A673 (cell line): ENCODE measurements at regions not wholly inside any gene's neighbourhood (a gene's known extent, or its start where the extent isn't known, plus 50 kb on each side); places are given as distances from the start of the nearest gene placed in this dataset.

Source experiments
- BruUV-seq: library from RNA; stranded (reverse); fragments of 400-500 nt; replicated peaks from 2 replicates; lab custom pipeline; 2021; lab: Mats Ljungman, UMichigan
- CTCF ChIA-PET: fragments of 300-600 bp; sonication (Branson Sonifier 250); formaldehyde crosslinking; loops from one replicate; lab custom pipeline; 2022; ENCODE audit warnings: antibody characterized with exemption; lab: Charles Lee
- POLR2A ChIA-PET: fragments of 300-600 bp; sonication (Branson Sonifier 250); formaldehyde crosslinking; loops from one replicate; lab custom pipeline; 2022; ENCODE audit warnings: antibody characterized with exemption; ENCODE audit not compliant: low non-redundant PET; lab: Charles Lee
- DNase-seq: peaks from one replicate; pipeline ENCODE4 v3.0.0-alpha.2; 2015; ENCODE audit warnings: low spot score
- H3K27ac ChIP-seq: fragments of 200-600 bp; sonication (generic); 2 replicates; pipeline ENCODE4 v1.5.1; 2016; ENCODE audit warnings: mixed run types, low read depth, mild to moderate bottlenecking, mixed read lengths, antibody characterized with exemption, low read length; ENCODE audit not compliant: poor library complexity, severe bottlenecking
- H3K27me3 ChIP-seq: fragments of 200-600 bp; sonication (generic); replicated peaks from 2 replicates; pipeline ENCODE4 v1.6.1; 2017; ENCODE audit warnings: mixed run types, low read depth, mild to moderate bottlenecking, mixed read lengths, antibody characterized with exemption, low read length; ENCODE audit not compliant: insufficient read depth, poor library complexity
- H3K36me3 ChIP-seq: fragments of 200-600 bp; sonication (generic); 2 replicates; pipeline ENCODE4 v1.6.1; 2016; ENCODE audit warnings: mixed run types, mild to moderate bottlenecking, mixed read lengths, antibody characterized with exemption, low read length; ENCODE audit not compliant: insufficient read depth, poor library complexity, severe bottlenecking
- H3K4me1 ChIP-seq: fragments of 200-600 bp; sonication (generic); 2 replicates; pipeline ENCODE4 v1.6.1; 2017; ENCODE audit warnings: mixed run types, mild to moderate bottlenecking, mixed read lengths, antibody characterized with exemption, low read length; ENCODE audit not compliant: insufficient read depth, poor library complexity, severe bottlenecking
- H3K4me3 ChIP-seq: fragments of 200-600 bp; sonication (generic); 2 replicates; pipeline ENCODE4 v1.5.1; 2016; ENCODE audit warnings: low read depth, mixed run types, mild to moderate bottlenecking, mixed read lengths, low read length; ENCODE audit not compliant: poor library complexity, severe bottlenecking
- H3K9me3 ChIP-seq: fragments of 200-600 bp; sonication (generic); 2 replicates; pipeline ENCODE4 v1.6.1; 2016; ENCODE audit warnings: mixed run types, low read depth, mild to moderate bottlenecking, mixed read lengths, antibody characterized with exemption, low read length; ENCODE audit not compliant: poor library complexity, severe bottlenecking
- EZH2 ChIP-seq: fragments of 200-600 bp; sonication (generic); IDR thresholded peaks from 2 replicates; pipeline ENCODE4 v1.6.1; 2017; ENCODE audit warnings: borderline replicate concordance, low read depth, mild to moderate bottlenecking, mixed read lengths, antibody characterized with exemption, low read length; ENCODE audit not compliant: poor library complexity, severe bottlenecking
- intact Hi-C: fragments of 100-400 bp; cut with micrococcal nuclease; formaldehyde crosslinking; loops from one replicate; pipeline ENCODE4 v1.10.0; 2022; ENCODE audit not compliant: unreplicated experiment
- TF ChIP-seq, protein P1 (sequence below): fragments of 300-800, 200-600 bp; sonication (generic); conservative IDR thresholded peaks from 2 replicates; pipeline ENCODE4 v1.5.1; 2017; ENCODE audit warnings: low read depth, mild to moderate bottlenecking, antibody characterized with exemption, low read length, moderate library complexity, mixed read lengths

DNA sequence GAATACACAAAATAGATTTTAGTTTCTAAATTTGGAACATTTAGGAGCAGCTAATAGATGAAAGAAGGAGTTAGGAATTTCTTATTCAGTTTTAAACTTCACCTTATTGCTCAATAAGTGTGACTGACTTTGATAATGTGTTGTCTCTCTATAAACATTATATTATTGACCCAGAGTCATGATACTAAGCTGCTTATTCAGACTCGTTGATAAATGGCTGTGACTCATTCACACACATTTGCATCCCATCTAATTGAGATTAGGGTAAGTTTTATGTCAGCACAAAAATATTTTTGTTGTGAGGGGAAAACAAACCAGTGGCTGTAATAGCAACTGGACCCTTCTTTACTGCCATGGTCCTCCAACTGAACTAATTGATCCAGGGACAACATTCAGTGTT is 137.6 kb downstream of the GOLIM4 start:
- no peak for DNase-seq
- TF ChIP-seq, protein P1, sequence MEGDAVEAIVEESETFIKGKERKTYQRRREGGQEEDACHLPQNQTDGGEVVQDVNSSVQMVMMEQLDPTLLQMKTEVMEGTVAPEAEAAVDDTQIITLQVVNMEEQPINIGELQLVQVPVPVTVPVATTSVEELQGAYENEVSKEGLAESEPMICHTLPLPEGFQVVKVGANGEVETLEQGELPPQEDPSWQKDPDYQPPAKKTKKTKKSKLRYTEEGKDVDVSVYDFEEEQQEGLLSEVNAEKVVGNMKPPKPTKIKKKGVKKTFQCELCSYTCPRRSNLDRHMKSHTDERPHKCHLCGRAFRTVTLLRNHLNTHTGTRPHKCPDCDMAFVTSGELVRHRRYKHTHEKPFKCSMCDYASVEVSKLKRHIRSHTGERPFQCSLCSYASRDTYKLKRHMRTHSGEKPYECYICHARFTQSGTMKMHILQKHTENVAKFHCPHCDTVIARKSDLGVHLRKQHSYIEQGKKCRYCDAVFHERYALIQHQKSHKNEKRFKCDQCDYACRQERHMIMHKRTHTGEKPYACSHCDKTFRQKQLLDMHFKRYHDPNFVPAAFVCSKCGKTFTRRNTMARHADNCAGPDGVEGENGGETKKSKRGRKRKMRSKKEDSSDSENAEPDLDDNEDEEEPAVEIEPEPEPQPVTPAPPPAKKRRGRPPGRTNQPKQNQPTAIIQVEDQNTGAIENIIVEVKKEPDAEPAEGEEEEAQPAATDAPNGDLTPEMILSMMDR, result no peak
- no peak for TF ChIP-seq EZH2
- CTCF ChIA-PET, result no interaction called here

DNA sequence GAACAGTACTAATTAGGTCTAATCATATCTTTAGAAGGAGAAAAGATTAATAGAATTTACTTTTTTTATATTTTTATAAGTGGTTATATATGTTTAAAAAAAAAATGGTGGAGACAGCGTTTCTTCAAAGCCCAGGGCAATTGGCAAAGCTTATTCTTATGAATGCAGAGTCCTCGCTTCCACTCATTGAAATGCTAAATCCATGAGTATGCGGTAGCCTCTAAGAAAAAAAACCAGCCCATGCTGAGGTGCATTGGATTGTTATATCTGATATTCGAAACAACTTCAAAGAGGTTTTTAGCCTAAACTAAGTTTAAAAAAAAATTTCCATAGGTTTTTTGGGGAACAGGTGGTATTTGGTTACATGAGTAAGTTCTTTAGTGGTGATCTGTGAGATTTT is 142.8 kb downstream of the GOLIM4 start:
- no peak for TF ChIP-seq EZH2
- TF ChIP-seq, protein P1, result no peak
- H3K27me3 ChIP-seq, result peaks cover 6% of the 10 kb centered on the region
- ChIA-PET CTCF (no interaction called here), POLR2A (no interaction called here)
- H3K27ac ChIP-seq, result no peak overlapping the region
- BruUV-seq, result no TSS peak
- no peaks in the 10 kb centered on the region for H3K4me1 ChIP-seq
- H3K9me3 ChIP-seq, result no peaks in the 10 kb centered on the region
- no peak overlapping the region for H3K4me3 ChIP-seq
- no peaks in the 10 kb centered on the region for H3K36me3 ChIP-seq
- intact Hi-C loops, result no loop called here
- no peak for DNase-seq

More for the DNA sequence above, 137.6 kb downstream of the GOLIM4 start:
- H3K27me3 ChIP-seq, result peaks cover 11% of the 10 kb centered on the region
- intact Hi-C loops, result no loop called here
- H3K27ac ChIP-seq, result no peak overlapping the region
- POLR2A ChIA-PET, result no interaction called here
- no peaks in the 10 kb centered on the region for H3K4me1 ChIP-seq
- H3K36me3 ChIP-seq, result no peaks in the 10 kb centered on the region
- H3K4me3 ChIP-seq, result no peak overlapping the region
- no peaks in the 10 kb centered on the region for H3K9me3 ChIP-seq
- no TSS peak for BruUV-seq

DNA sequence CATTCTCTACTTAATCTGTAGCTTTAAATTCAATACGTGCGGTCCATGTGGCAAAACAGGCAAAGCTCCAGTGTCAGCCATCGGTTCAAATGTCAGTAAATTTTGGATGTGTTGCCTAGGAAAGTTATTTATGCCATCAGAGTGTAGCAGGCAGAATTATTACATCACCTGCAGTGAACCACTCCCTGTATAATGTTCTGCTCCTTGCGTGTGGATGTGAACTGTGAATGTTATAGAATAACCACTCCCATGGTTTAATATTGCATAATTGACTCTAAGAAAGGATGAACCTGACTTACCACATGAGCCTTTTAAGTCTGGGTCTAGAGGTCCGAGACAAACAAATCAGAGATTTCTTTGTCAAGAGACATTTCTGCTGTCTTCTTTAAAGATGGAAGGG is 145.5 kb downstream of the GOLIM4 start:
- H3K27ac ChIP-seq, result no peak overlapping the region
- no peak overlapping the region for H3K4me3 ChIP-seq
- H3K36me3 ChIP-seq, result no peaks in the 10 kb centered on the region
- TF ChIP-seq, protein P1, result no peak
- no peak for TF ChIP-seq EZH2
- H3K4me1 ChIP-seq, result no peaks in the 10 kb centered on the region
- intact Hi-C loops, result no loop called here
- peaks cover 6% of the 10 kb centered on the region for H3K27me3 ChIP-seq
- DNase-seq, result no peak
- no TSS peak for BruUV-seq
- ChIA-PET CTCF (no interaction called here), POLR2A (no interaction called here)
- H3K9me3 ChIP-seq, result no peaks in the 10 kb centered on the region
